Activated CD4-positive, alpha-beta T cell treated with anti-CD3 and anti-CD28 coated beads for 36 hours (primary cell): ENCODE measurements at regions not wholly inside any gene's neighbourhood (a gene's known extent, or its start where the extent isn't known, plus 50 kb on each side); places are given as distances from the start of the nearest gene placed in this dataset.

Source experiments
- ATAC-seq: fragments of 200-7000 bp; cut with Tn5 transposase; one replicate; pipeline ENCODE4 v1.10.0; 2021; ENCODE audit warnings: mild to moderate bottlenecking, moderate library complexity
- CTCF ChIA-PET: fragments of 350-600 bp; sonication (Branson Sonifier 250); formaldehyde crosslinking; loops from one replicate; lab custom pipeline; 2021; ENCODE audit warnings: antibody characterized with exemption; lab: Charles Lee
- POLR2A ChIA-PET: fragments of 350-600 bp; sonication (Branson Sonifier 250); formaldehyde crosslinking; loops from one replicate; lab custom pipeline; 2021; ENCODE audit warnings: antibody characterized with exemption, inconsistent platforms; lab: Charles Lee
- DNase-seq: peaks from one replicate; pipeline ENCODE4 v3.0.0-alpha.2; 2020
- H3K27ac Mint-ChIP-seq: one replicate; pipeline ENCODE4 v1.8.0; 2021; ENCODE audit warnings: mixed read lengths
- H3K27me3 Mint-ChIP-seq: one replicate; pipeline ENCODE4 v1.8.0; 2021; ENCODE audit warnings: mixed read lengths
- H3K36me3 Mint-ChIP-seq: one replicate; pipeline ENCODE4 v1.8.0; 2021; ENCODE audit warnings: low read depth, mixed read lengths
- H3K4me1 Mint-ChIP-seq: one replicate; pipeline ENCODE4 v1.8.0; 2021; ENCODE audit warnings: mixed read lengths
- H3K4me3 Mint-ChIP-seq: one replicate; pipeline ENCODE4 v1.8.0; 2021; ENCODE audit warnings: mild to moderate bottlenecking, moderate library complexity, mixed read lengths
- H3K9me3 Mint-ChIP-seq: one replicate; pipeline ENCODE4 v1.8.0; 2021; ENCODE audit warnings: low read depth, mixed read lengths
- intact Hi-C, 2 experiments: fragments of 100-400 bp; cut with DNase I in 1 of 2; cut with micrococcal nuclease in 1 of 2; formaldehyde crosslinking; loops; one replicate each; pipeline versions ENCODE4 v1.14.2 to v1.15.1; 2022 to 2024; cut with DNase I, micrococcal nuclease

DNA sequence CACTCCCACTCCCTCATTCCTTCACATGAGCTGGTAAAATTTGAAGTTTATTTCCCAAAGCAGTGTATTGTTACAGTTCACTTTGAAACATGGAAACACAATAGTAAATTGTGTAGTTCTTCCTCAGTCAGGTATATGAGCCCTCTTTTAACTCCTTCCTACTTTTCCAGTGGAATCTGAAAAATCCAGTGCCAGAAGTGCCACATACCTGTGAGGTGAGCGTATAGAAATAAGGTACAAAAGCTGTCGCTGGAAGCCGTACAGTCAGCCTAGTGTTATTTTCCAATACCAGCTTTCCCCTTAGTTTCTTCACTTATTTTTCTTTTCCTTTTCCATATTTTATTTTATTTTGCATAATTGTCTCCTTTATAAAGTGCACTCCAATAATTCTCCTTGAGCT lies 81.7 kb upstream of the CADM2 start:
- CTCF ChIA-PET: no interaction called here
- Mint-ChIP-seq H3K27me3 (no peaks in the 10 kb centered on the region), H3K4me1 (no peaks in the 10 kb centered on the region), H3K27ac (no peak overlapping the region), H3K36me3 (no peaks in the 10 kb centered on the region), H3K4me3 (no peak overlapping the region), H3K9me3 (peaks cover 11% of the 10 kb centered on the region)
- POLR2A ChIA-PET: no interaction called here
- ATAC-seq: no peak
- DNase-seq: no peak
- intact Hi-C loops: no loop called here

DNA sequence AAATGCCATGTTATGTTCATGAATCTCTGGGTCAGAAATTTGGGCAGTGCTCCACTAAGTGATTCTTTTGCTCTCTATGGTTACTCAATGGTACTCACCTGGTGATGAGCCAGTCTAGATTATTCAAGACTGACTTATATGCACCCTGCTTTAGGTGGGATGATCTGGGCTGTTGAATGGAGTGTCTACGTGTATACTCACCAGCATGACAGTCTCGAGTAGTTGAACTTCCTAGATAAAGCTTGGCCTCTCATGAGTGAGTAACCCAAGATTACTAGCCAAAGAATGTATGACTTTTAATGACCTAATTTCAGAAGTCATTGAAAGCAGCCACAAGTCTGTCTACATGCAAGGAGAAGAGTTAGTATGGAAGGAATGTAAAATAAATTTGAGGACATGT lies 77.5 kb upstream of the CADM2 start:
- no peak for ATAC-seq
- CTCF ChIA-PET: no interaction called here

DNA sequence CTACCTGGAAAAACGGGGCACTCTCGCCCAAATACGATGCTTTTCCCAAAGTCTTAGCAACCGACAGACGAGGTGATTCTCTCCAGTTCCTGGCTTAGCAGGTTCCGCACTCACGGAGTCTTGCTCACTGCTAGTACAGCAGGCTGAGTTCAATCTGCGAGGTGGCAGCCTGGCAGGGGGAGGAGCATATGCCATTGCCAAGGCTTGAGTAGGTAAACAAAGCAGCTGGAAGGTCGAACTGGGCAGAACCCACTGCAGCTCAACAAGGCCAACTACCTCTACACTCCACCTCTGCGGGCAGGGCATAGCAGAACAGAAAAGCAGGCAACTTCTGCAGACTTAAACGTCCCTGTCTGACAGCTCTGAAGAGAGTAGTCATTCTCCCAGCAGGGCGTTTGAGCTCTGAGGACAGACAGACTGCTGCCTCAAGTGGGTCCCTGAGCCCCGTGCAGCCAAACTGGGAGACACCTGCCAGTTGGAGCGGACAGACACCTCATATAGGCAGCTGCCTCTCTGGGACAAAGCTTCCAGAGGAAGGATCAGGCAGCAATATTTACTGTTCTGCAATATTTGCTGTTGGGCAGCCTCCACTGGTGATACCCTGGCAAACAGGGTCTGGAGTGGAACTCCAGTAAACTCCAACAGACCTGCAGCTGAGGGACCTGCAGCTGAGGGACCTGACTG lies 73.4 kb upstream of the CADM2 start:
- H3K4me1 Mint-ChIP-seq: no peaks in the 10 kb centered on the region
- H3K36me3 Mint-ChIP-seq: no peaks in the 10 kb centered on the region
- intact Hi-C loops: no loop called here
- H3K27me3 Mint-ChIP-seq: no peaks in the 10 kb centered on the region
- no peak overlapping the region for H3K4me3 Mint-ChIP-seq
- ChIA-PET POLR2A (no interaction called here), CTCF (no interaction called here)
- DNase-seq (no peak), ATAC-seq (no peak)
- H3K27ac Mint-ChIP-seq: no peak overlapping the region
- peaks cover 6% of the 10 kb centered on the region for H3K9me3 Mint-ChIP-seq

More for the DNA sequence above, 77.5 kb upstream of the CADM2 start:
- intact Hi-C loops: no loop called here
- Mint-ChIP-seq H3K27ac (no peak overlapping the region), H3K4me1 (no peaks in the 10 kb centered on the region), H3K4me3 (no peak overlapping the region), H3K36me3 (no peaks in the 10 kb centered on the region), H3K9me3 (peaks cover 7% of the 10 kb centered on the region), H3K27me3 (no peaks in the 10 kb centered on the region)
- no peak for DNase-seq
- POLR2A ChIA-PET: no interaction called here

DNA sequence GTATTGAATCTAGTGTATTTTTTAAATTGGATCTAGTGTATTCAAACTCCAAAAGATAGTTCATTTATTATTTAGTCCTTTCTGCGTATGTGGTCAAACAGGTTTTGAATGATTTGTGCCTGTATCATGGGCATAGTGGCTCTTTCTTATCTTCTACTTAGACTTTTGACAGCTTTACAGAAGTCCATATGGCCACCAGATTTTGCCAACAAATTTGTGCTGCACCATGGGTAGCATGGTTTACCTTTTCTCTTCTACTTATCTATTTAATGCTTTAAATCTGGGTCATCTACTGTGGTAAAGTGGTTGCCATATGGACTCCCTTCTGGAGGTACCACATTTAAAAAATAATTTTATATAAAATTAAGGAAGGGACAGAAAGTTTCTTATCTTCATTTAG lies 66.9 kb upstream of the CADM2 start:
- Mint-ChIP-seq H3K9me3 (peaks cover 23% of the 10 kb centered on the region), H3K36me3 (no peaks in the 10 kb centered on the region), H3K4me3 (no peak overlapping the region), H3K27ac (no peak overlapping the region), H3K27me3 (no peaks in the 10 kb centered on the region), H3K4me1 (no peaks in the 10 kb centered on the region)
- ChIA-PET POLR2A (no interaction called here), CTCF (no interaction called here)
- ATAC-seq: no peak
- intact Hi-C loops: no loop called here
- DNase-seq: no peak

DNA sequence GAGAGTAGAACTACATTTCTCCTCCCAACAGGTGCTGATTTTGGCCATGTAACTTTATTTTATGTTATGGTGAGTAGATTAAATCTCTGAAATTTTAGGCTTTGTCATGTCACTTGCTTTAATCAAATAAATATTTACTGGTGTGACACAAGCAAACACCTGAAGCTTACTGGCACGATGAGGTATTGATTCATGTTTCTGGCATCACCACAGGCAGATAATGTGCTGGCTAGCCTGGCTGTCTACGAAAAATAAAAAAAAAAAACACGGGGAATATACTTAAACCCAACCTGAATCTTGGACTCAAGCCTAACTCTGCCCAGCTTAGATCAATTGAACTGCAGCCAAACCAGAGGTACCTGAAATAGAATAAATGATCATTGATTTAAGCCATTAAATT lies 65.6 kb upstream of the CADM2 start:
- H3K27me3 Mint-ChIP-seq: no peaks in the 10 kb centered on the region
- H3K27ac Mint-ChIP-seq: no peak overlapping the region
- ChIA-PET CTCF (no interaction called here), POLR2A (no interaction called here)
- DNase-seq (no peak), ATAC-seq (no peak)
- peaks cover 29% of the 10 kb centered on the region for H3K9me3 Mint-ChIP-seq
- no peaks in the 10 kb centered on the region for H3K4me1 Mint-ChIP-seq
- H3K36me3 Mint-ChIP-seq: no peaks in the 10 kb centered on the region
- H3K4me3 Mint-ChIP-seq: no peak overlapping the region
- intact Hi-C loops: no loop called here

DNA sequence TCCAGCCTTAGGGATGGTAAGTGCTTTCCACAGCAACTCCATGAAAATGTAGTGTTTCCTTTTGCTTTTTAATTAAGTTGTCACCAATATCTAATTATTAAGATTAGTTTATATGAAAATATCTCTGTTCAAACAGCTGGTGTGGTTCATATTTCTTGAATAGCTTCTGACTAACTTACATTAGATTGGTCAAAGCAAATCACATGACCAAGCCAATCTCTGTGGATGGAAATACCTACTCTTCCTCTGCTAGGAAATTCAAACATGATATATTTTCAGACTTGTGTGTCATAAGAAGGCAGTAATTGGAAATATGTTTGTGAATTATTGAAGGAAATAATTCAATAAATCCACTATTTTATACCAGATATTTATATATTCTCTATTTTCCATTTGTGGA lies 54.6 kb upstream of the CADM2 start:
- Mint-ChIP-seq H3K27me3 (no peaks in the 10 kb centered on the region), H3K4me3 (no peak overlapping the region), H3K4me1 (no peaks in the 10 kb centered on the region), H3K9me3 (peaks cover 9% of the 10 kb centered on the region), H3K36me3 (no peaks in the 10 kb centered on the region), H3K27ac (no peak overlapping the region)
- DNase-seq (no peak), ATAC-seq (no peak)
- intact Hi-C loops: no loop called here
- ChIA-PET CTCF (no interaction called here), POLR2A (no interaction called here)

DNA sequence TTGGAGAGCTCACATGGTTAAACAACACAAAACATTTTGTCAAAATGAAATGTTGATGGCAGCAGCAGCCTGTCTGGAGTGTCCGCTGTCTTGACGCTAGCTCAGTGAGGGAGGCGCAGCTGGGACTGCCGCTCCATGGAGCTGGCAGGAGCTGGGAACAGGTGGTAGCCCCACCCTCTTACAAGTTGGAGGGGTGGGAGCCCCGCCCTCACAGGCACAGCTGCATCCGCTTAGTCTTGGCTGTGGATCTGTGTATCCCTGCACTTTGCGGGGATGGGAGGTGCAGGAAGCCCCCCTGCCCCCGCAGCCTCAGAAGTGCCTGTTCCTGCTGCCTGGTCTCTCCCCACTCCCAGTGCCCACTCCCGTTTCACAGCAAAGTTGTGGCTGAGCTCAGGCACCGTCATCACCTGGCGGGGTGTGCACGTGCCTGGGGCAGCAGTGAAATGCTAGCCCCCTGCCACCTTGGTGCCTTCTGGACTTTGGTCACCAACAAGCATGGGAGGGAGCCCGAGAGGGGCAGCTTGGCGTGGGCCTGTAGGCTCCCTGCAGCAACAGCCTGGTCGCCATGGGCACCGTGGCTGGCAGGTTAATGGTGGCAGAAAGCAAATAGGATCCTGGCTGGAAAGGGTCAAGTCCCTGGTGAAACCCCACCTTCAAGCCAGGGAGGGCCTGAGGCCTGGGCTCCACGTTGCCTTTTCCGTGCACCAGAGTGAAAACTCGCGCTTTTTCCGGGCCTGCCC lies 53.8 kb upstream of the CADM2 start:
- Mint-ChIP-seq H3K9me3 (peaks cover 7% of the 10 kb centered on the region), H3K27ac (no peak overlapping the region), H3K36me3 (no peaks in the 10 kb centered on the region), H3K4me3 (no peak overlapping the region), H3K27me3 (no peaks in the 10 kb centered on the region), H3K4me1 (no peaks in the 10 kb centered on the region)
- POLR2A ChIA-PET: no interaction called here
- DNase-seq (no peak), ATAC-seq (no peak)
- CTCF ChIA-PET: no interaction called here
- intact Hi-C loops: no loop called here

DNA sequence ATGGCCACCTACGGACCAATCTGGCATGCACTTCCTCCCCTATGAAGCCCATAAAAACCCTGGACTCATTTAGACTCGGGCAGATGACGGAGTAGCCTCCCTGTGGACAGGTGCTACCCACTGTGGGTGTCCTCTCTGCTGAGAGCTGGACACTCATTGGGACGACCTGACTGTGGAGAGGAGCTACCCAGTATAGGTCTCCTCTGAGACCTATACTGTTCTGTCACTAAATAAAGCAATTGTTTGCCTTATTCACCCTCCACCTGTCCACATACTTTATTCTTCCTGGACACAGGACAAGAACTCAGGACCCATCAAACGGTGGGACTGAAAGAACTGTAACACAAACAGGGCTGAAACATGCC lies 53.3 kb upstream of the CADM2 start:
- Mint-ChIP-seq H3K9me3 (peaks cover 2% of the 10 kb centered on the region), H3K27me3 (no peaks in the 10 kb centered on the region), H3K4me3 (no peak overlapping the region), H3K27ac (no peak overlapping the region), H3K4me1 (no peaks in the 10 kb centered on the region), H3K36me3 (no peaks in the 10 kb centered on the region)
- POLR2A ChIA-PET: no interaction called here
- CTCF ChIA-PET: no interaction called here
- intact Hi-C loops: no loop called here
- DNase-seq (no peak), ATAC-seq (no peak)

DNA sequence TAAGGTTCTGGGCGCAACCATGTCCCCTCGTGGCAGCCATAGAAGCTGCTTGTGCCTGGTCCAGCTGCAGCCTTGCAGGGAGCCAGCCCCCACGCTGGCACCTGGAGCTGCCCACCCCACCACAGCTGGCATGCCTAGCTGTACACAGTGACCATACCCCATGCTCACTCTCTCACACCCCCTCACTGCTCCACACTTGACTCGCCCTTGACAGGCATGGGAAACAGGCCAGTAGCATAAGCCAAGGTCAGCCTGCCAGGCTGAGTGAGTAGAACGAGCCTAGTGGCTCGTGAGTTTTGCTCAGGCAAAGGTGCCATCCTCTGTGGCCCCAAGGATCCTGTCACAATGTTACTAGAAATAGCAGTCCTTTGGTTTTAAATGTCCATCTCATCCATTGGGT lies 52.7 kb upstream of the CADM2 start:
- intact Hi-C loops: no loop called here
- ChIA-PET POLR2A (no interaction called here), CTCF (no interaction called here)
- ATAC-seq (no peak), DNase-seq (no peak)
- H3K27ac Mint-ChIP-seq: no peak overlapping the region
- no peaks in the 10 kb centered on the region for H3K4me1 Mint-ChIP-seq
- H3K4me3 Mint-ChIP-seq: no peak overlapping the region
- H3K27me3 Mint-ChIP-seq: no peaks in the 10 kb centered on the region
- no peaks in the 10 kb centered on the region for H3K36me3 Mint-ChIP-seq
- peaks cover 2% of the 10 kb centered on the region for H3K9me3 Mint-ChIP-seq
